ENCODE measurements at regions not wholly inside any gene's neighbourhood (a gene's known extent, or its start where the extent isn't known, plus 50 kb on each side); places are given as distances from the start of the nearest gene placed in this dataset.

DNA sequence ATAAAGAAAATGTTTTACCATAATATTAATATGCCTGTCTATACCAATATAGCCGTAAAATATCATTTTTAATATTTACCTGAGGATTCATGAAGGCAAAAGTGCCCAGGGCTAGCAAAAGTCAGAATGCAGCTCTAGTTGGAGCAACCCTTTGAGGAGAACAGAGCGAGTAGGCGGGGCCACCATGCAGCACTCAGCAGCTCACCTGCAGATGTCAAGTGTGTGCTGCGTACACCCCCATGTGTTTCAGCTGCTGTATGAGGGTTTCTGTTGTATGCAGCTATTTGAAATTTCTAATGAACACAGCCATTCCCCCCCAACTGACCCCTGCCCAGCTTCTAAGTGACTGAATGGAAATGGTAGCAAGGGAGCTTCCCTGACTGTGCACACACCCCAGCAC is 508.0 kb downstream of the QKI start:
- intact Hi-C loops (cut with micrococcal nuclease), result no loop called here
- Histone ChIP-seq H3K27ac (replicated peaks) (no peak overlapping the region), H3K4me3 (no peak overlapping the region), H3K9me3 (replicated peaks) (no peaks in the 10 kb centered on the region), H3K36me3 (no peaks in the 10 kb centered on the region), H3K27me3 (ENCODE audit: low read depth) (no peaks in the 10 kb centered on the region), H3K4me1 (no peaks in the 10 kb centered on the region)
- no peak for DNase-seq
- TF ChIP-seq CTCF (IDR thresholded peaks at IDR 0.05; ENCODE audit: borderline replicate concordance), result no peak

- no peaks in the 10 kb centered on the region for H3K9me3 ChIP-seq (replicated peaks)
- no peak for TF ChIP-seq CTCF (IDR thresholded peaks at IDR 0.05; ENCODE audit: borderline replicate concordance)
- no peaks in the 10 kb centered on the region for H3K4me1 ChIP-seq
- intact Hi-C loops (cut with micrococcal nuclease), result no loop called here
- no peaks in the 10 kb centered on the region for H3K27me3 ChIP-seq (ENCODE audit: low read depth)
- no peak overlapping the region for H3K27ac ChIP-seq (replicated peaks)
- H3K4me3 ChIP-seq, result no peak overlapping the region
- no peaks in the 10 kb centered on the region for H3K36me3 ChIP-seq
- no peak for DNase-seq
Observed at GRCh38 chr6:163919652-163920051, 505.1 kb downstream of the QKI start.

DNA sequence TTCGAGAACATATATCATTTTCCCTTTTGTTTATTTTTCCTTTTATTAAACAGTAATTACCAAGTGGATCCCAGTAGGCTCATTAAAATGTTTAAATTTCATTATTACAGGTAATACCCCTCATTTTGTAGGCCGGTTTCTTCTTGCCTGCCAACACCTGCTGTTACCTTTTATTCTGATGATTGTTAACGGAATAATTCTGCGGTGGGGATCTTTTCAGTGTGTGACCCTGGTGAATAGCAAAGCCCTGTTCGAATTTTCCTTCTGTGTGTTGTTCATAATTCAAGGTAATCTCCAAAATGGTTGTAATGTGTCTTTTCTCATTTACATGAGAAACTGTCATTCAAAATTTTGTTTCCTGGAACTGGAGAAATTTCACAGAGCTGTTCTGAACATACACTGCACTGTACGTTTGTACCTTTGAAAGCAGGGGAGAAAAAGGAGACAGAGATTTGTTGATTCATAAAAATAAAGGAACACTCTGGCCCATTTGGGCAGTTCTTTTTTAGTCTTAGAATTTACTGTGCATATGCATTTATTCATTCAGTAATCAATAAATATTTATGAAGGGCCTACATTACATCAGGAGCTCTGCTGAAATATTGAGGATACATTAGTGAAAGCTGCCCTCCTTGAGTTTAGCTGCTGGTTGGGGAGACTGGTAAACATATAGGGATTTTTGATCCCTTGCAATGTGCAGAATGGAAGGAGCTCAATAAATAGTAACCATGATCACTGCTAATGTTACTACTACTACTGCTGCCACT is 502.0 kb downstream of the QKI start:
- H3K36me3 ChIP-seq, result no peaks in the 10 kb centered on the region
- no peak for TF ChIP-seq CTCF (IDR thresholded peaks at IDR 0.05; ENCODE audit: borderline replicate concordance)
- H3K4me3 ChIP-seq, result no peak overlapping the region
- no peak for DNase-seq
- intact Hi-C loops (cut with micrococcal nuclease), result no loop called here
- no peaks in the 10 kb centered on the region for H3K27me3 ChIP-seq (ENCODE audit: low read depth)
- no peaks in the 10 kb centered on the region for H3K9me3 ChIP-seq (replicated peaks)
- H3K4me1 ChIP-seq, result no peaks in the 10 kb centered on the region
- no peak overlapping the region for H3K27ac ChIP-seq (replicated peaks)

DNA sequence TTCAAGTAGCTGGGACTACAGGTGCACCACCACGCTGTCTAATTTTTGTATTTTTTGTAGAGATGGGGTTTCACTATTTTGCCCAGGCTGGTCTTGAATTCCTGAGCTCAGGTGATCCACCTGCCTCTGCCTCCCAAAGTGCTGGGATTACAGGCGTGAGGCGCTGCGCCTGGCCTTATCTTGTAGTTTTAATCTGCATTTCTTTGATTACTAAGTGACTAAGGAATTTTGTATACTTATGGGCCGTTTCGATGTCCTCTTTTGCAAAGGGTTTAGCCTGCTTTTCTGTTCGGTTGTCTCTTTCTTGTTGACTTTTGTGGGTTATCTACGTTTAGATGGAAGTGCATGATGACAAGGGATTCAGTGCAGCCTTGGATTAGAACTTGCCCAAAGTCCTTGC is 500.6 kb downstream of the QKI start:
- no peak overlapping the region for H3K4me3 ChIP-seq
- no peaks in the 10 kb centered on the region for H3K36me3 ChIP-seq
- H3K27ac ChIP-seq (replicated peaks), result no peak overlapping the region
- H3K4me1 ChIP-seq, result no peaks in the 10 kb centered on the region
- H3K27me3 ChIP-seq (ENCODE audit: low read depth), result no peaks in the 10 kb centered on the region
- DNase-seq, result no peak
- no peak for TF ChIP-seq CTCF (IDR thresholded peaks at IDR 0.05; ENCODE audit: borderline replicate concordance)
- no peaks in the 10 kb centered on the region for H3K9me3 ChIP-seq (replicated peaks)
- intact Hi-C loops (cut with micrococcal nuclease), result no loop called here

DNA sequence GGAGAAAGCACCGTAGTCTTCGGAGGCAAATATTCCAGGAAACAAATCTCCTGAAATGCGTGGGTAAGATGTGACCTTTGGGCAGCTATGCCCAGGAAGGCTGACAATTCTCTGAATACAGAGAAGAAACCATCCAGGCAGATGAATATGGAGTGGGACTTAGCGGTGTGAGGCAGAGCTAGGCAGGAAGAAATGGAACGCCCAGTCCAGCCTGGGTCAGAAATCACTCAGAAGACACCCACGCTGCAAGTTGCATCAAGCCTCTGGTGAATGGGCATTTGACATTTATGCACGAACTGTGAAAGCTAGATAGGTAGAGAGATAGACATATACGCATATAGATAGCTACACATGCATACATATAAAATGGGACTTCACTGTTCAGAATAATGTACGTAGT is 498.5 kb downstream of the QKI start:
- Histone ChIP-seq H3K27ac (replicated peaks) (no peak overlapping the region), H3K9me3 (replicated peaks) (no peaks in the 10 kb centered on the region), H3K4me3 (no peak overlapping the region), H3K4me1 (no peaks in the 10 kb centered on the region), H3K27me3 (ENCODE audit: low read depth) (no peaks in the 10 kb centered on the region), H3K36me3 (no peaks in the 10 kb centered on the region)
- intact Hi-C loops (cut with micrococcal nuclease), result no loop called here
- DNase-seq, result no peak
- no peak for TF ChIP-seq CTCF (IDR thresholded peaks at IDR 0.05; ENCODE audit: borderline replicate concordance)

Data from left ventricle myocardium inferior (tissue), 1 donor.